ENCODE measurements at regions not wholly inside any gene's neighbourhood (a gene's known extent, or its start where the extent isn't known, plus 50 kb on each side); places are given as distances from the start of the nearest gene placed in this dataset.
"Not testable (repeated sequence)": the region's sequence is repeated elsewhere in the genome, so short reads cannot be mapped to it uniquely, and the experiment has no call there.

DNA sequence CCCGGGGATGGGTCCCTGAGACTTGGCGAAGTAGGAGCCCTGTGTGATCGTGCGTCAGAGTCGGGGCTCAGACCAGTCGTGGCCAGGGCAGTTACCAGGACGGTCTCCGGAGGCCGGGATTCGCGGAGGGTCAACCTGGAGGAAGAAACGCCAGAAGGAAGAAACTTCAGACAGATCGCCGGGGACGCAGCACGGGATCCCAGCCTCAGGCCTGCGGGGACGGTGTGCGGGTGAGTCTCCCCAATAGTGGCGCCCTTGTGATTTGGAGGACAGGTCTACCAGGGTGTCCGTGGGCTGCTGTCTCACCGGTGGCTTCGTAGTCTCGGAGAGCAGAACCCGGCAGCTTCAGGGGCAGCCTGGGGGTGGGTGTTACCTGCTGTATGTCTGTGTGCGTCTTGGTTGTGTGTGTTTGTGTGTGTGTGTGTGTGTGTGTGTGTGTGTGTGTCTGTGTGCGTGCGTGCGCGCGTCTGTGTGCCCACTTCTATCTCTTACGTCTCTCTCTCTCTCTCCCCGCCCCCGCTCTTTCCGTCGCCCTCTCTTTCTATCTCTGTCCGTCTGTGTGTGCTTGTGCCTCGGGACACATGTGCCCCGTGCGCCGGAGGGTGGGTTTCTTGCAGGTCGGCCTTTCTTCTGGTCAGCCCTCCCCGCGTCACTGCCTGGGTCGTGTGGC is 1406.4 kb upstream of the PCDH10 start:
- not testable (repeated sequence) for DNase-seq (ENCODE audit: extremely low read depth in 1 of 11, low read depth in 9 of 11, low spot score in 4 of 11)

DNA sequence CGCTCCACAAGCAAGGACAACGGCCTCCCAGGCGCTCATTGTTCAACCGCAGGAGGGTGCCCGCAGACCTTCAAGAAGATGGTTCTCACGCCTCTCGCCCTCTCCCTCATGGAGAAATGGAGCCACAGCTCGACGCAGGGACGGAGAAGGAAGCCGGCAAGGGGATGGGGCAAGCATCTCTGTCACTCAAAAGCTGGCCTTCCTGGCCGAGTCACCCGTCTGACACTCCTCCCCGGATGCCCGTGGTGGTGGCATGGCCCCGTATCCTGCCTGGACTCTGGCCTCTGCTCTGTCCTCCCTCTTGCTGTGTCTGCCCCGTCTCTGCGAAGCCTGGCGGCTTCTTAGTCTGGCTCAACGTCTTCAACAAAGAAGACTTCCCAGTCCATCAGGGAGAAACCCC is 1405.7 kb upstream of the PCDH10 start:
- DNase-seq (ENCODE audit: extremely low read depth in 1 of 11, low read depth in 9 of 11, low spot score in 4 of 11), result not testable (repeated sequence)

DNA sequence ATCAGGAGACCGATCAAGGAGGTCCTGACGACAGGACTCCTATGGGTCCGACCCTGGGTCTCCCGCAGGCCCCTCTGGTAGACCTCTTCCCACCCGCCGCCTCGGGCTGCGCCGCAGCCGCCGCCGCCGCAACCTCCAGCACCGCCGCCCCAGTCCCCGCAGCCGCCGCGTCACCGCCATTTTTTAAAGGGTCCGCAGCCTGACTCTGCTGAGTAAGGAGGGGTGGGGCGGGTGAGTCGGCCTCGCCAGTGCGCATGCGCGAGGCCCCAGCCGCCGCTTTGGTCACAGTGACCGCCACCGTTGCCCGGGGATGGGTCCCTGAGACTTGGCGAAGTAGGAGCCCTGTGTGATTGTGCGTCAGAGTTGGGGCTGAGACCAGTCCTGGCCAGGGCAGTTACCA is 1401.9 kb upstream of the PCDH10 start:
- not testable (repeated sequence) for DNase-seq (ENCODE audit: extremely low read depth in 1 of 11, low read depth in 9 of 11, low spot score in 4 of 11)

DNA sequence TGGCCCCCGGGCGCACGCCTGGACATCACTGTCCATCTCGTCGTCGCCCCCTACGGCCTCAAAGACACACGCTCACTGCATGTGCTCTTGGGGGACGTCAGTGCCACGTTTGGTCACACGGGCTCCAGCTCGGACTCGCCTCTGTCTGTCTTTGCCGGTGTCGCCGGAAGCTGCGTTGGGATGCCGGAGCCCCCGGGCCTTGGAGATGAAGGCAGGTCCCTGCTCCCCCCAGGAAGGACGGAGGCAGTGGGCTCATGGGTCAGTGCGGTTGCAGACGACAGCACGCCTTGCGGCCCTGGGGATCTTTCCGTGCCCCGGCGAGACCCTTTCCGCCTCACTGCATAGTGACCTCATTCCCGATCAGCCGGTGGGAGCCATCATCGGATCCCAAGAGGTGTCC is 1399.9 kb upstream of the PCDH10 start:
- DNase-seq (ENCODE audit: extremely low read depth in 1 of 11, low read depth in 9 of 11, low spot score in 4 of 11), result not testable (repeated sequence)

- DNase-seq (ENCODE audit: extremely low read depth in 1 of 11, low read depth in 9 of 11, low spot score in 4 of 11), result not testable (repeated sequence)
These were observed 1399.1 kb upstream of the PCDH10 start for GRCh38 chr4:131750006-131750405.

DNA sequence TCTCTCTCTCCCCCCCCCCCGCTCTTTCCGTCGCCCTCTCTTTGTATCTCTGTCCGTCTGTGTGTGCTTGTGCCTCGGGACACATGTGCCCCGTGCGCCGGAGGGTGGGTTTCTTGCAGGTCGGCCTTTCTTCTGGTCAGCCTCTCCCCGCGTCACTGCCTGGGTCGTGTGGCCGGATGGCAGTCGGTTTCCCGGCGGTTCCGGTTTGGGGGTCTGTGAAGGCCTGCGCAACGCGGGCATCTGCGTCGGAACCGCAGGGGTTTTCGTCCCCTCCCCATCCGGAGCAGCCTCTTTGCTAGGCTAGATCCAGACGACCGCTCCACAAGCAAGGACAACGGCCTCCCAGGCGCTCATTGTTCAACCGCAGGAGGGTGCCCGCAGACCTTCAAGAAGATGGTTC is 1398.6 kb upstream of the PCDH10 start:
- not testable (repeated sequence) for DNase-seq (ENCODE audit: extremely low read depth in 1 of 11, low read depth in 9 of 11, low spot score in 4 of 11)

GRCh38 chr4:131762234-131762633 is 1386.9 kb upstream of the PCDH10 start:
- DNase-seq (ENCODE audit: extremely low read depth in 1 of 11, low read depth in 9 of 11, low spot score in 4 of 11), result not testable (repeated sequence)

DNA sequence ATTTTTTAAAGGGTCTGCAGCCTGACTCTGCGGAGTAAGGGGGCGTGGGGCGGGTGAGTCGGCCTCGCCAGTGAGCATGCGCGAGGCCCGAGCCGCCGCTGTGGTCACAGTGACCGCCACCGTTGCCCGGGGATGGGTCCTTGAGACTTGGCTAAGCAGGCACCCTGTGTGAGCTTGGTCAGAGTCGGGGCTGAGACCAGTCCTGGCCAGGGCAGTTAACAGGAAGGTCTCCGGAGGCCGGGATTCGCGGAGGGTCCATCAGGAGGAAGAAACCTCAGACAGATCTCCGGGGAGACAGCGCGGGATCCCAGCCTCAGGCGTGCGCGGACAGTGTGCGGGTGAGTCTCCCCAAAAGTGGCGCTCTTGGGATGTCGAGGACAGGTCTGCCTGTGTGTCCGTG is 1384.4 kb upstream of the PCDH10 start:
- no peak for DNase-seq (ENCODE audit: extremely low read depth in 1 of 11, low read depth in 9 of 11, low spot score in 4 of 11)

DNA sequence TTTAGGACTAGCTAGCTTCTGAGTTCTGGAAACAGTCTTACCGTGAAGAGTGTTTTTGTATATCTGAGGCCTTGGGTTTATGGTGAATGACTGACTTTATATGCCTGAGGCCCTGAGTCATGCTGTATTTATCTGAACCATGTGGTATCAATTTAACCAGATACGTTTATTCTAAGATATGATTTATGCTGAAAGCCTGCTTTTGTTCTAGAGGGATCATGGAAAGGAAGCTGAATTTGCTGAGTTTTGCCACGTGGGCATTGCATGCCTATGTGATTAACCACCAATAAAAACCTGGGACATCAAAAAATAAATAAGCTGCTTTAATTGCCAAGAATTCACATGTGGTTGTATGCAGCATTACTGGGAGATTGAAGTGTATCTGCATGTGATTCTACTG is 1374.7 kb upstream of the PCDH10 start:
- not testable (repeated sequence) for DNase-seq (ENCODE audit: extremely low read depth in 1 of 11, low read depth in 9 of 11, low spot score in 4 of 11)

- DNase-seq (ENCODE audit: extremely low read depth in 1 of 11, low read depth in 9 of 11, low spot score in 4 of 11), result not testable (repeated sequence)
These were observed 1338.5 kb upstream of the PCDH10 start for GRCh38 chr4:131810565-131810964.

Measured in renal cortex interstitium (tissue), 11 donors.